ENCODE measurements at regions not wholly inside any gene's neighbourhood (a gene's known extent, or its start where the extent isn't known, plus 50 kb on each side); places are given as distances from the start of the nearest gene placed in this dataset.

- DNase-seq (ENCODE audit: insufficient read length, low spot score) (no peak), FAIRE-seq (peak; percentile 51)
- TF ChIP-seq, protein P1, sequence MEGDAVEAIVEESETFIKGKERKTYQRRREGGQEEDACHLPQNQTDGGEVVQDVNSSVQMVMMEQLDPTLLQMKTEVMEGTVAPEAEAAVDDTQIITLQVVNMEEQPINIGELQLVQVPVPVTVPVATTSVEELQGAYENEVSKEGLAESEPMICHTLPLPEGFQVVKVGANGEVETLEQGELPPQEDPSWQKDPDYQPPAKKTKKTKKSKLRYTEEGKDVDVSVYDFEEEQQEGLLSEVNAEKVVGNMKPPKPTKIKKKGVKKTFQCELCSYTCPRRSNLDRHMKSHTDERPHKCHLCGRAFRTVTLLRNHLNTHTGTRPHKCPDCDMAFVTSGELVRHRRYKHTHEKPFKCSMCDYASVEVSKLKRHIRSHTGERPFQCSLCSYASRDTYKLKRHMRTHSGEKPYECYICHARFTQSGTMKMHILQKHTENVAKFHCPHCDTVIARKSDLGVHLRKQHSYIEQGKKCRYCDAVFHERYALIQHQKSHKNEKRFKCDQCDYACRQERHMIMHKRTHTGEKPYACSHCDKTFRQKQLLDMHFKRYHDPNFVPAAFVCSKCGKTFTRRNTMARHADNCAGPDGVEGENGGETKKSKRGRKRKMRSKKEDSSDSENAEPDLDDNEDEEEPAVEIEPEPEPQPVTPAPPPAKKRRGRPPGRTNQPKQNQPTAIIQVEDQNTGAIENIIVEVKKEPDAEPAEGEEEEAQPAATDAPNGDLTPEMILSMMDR (IDR thresholded peaks at IDR 0.05; ENCODE audit: insufficient read depth, missing control alignments), result peak; percentile 51
Observed at GRCh38 chr4:112060212-112060611, 85.0 kb upstream of the FAM241A start.

- FAIRE-seq (no peak), DNase-seq (ENCODE audit: insufficient read length, low spot score) (no peak)
- TF ChIP-seq, protein P1 (IDR thresholded peaks at IDR 0.05; ENCODE audit: insufficient read depth, missing control alignments), result no peak
Observed at GRCh38 chr4:112061207-112061817, 83.9 kb upstream of the FAM241A start.

DNA sequence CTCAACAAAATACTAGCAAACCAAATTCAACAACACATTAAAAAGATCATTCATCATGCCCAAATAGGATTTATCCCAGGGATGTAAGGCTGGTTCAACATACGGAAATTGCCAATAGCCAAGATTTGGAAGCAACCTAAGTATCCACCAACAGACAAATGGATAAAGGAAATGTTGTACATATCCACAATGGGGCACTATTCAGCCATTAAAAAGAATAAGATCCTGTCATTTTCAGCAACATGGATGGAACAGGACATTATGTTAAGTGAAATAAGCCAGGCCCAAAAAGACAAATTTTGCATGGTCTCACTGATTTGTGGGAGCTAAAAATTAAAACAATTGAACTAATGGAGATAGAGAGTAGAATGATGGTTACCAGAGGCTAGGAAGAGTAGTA, 82.0 kb upstream of the FAM241A start:
- TF ChIP-seq, protein P1 (IDR thresholded peaks at IDR 0.05; ENCODE audit: insufficient read depth, missing control alignments), result no peak
- DNase-seq (ENCODE audit: insufficient read length, low spot score) (no peak), FAIRE-seq (no peak)

DNA sequence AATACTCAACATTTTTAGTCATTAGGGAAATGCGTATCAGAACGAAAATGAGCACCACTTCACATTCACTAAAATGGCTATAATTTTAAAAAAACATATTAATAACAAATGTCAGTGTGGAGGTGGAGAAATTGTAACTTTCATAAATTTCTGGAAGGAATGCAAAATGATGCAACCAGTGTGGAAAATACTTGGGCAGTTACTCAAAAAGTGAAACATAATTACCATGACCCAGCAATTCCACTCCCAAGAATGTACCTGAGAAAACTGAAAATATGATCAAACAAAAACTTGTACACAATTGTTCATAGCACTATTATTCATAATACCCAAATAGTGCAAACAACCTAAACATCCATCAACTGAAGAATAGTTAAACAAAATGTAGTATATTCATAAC, 76.1 kb upstream of the FAM241A start:
- DNase-seq (ENCODE audit: insufficient read length, low spot score) (no peak), FAIRE-seq (no peak)
- TF ChIP-seq, protein P1 (IDR thresholded peaks at IDR 0.05; ENCODE audit: insufficient read depth, missing control alignments), result no peak

DNA sequence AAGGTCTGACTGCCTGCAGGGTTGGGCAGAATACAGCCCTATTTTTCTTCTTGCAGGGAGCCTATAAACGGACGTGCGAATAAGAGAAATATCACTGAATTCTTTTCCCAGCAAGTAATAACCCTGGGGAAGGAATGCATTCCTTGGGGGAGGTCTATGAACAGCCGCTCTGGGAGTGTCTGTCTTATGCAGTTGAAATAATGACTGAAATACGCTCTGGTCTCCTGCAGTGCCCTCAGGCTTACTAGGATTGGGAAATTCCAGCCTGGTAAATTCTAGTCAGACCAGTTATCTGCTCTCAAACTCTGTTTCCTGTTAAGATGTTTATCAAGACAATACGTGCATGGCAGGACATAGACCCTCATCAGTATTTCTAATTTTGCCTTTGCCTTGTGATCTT, 72.1 kb upstream of the FAM241A start:
- FAIRE-seq, result no peak
- DNase-seq (ENCODE audit: insufficient read length, low spot score), result no peak
- TF ChIP-seq, protein P1 (IDR thresholded peaks at IDR 0.05; ENCODE audit: insufficient read depth, missing control alignments), result no peak

DNA sequence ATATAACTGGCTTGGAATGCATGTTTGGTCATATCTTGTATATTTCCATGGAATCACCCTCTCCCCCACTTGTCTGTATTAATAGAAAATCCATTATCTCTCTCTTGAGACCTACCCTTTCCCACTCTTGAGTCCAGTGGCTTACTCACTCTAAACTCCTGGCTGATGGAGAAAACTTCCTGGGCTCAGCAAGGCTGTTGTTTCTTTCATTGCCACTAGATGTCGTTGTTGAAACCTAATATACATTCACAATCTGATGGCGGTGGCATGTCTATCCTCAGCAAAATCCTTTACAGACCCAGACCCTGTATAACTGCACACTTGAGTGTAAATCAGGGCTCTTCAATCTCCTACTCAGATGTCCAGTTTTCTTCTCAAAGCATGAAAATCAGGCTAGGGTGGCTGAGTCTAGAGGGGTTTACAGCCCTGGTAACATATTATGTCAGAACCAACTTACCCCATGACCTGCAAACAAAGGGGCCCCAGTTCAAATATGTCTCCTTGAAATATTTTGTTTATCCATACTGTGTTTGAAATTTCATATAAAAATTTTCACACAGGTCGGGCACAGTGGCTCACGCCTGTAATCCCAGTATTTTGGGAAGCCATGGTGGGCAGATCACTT, 70.0 kb upstream of the FAM241A start:
- FAIRE-seq (no peak), DNase-seq (ENCODE audit: insufficient read length, low spot score) (no peak)
- TF ChIP-seq, protein P1 (IDR thresholded peaks at IDR 0.05; ENCODE audit: insufficient read depth, missing control alignments), result peak; percentile 56

DNA sequence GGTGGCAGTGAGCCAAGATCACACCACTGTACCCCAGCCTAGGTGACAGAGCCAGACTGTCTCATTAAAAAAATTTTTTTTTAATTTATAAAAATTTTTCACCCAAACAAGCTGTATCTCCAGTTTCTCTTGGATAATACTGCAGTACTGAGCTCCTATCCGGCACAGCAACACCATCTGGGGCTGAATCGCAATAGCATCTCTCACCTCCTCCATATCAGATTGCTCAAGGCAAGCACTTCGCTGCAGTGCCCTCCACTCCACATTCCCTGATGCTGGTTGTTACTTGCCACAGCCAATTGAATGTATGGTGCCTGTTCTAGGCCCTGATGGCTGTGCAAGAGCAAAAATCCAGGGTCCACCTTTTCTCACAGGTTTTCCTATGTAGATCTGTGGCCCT, 69.3 kb upstream of the FAM241A start:
- FAIRE-seq (no peak), DNase-seq (ENCODE audit: insufficient read length, low spot score) (no peak)
- TF ChIP-seq, protein P1 (IDR thresholded peaks at IDR 0.05; ENCODE audit: insufficient read depth, missing control alignments), result no peak
